Neural progenitor cell (in vitro differentiated cells): ENCODE measurements at regions not wholly inside any gene's neighbourhood (a gene's known extent, or its start where the extent isn't known, plus 50 kb on each side); places are given as distances from the start of the nearest gene placed in this dataset.

Experiments
- DNase-seq: peaks from one replicate; pipeline ENCODE4 v3.0.0-alpha.2; 2016; ENCODE audit warnings: low spot score
- H2AFZ ChIP-seq: fragments of 200-600 bp; sonication (generic); replicated peaks from 2 replicates; pipeline ENCODE4 v1.6.1; 2016; ENCODE audit warnings: antibody characterized with exemption
- H3F3A ChIP-seq: fragments of 200-600 bp; sonication (generic); 2 replicates; pipeline ENCODE4 v1.6.1; 2016; ENCODE audit warnings: antibody characterized with exemption, low read depth
- H3K27ac ChIP-seq: fragments of 200-600 bp; sonication (generic); 2 replicates; pipeline ENCODE4 v1.5.1; 2016; ENCODE audit warnings: mild to moderate bottlenecking
- H3K27me3 ChIP-seq: fragments of 200-600 bp; sonication (generic); 2 replicates; pipeline ENCODE4 v1.6.1; 2016; ENCODE audit warnings: mild to moderate bottlenecking, moderate library complexity
- H3K36me3 ChIP-seq: fragments of 200-600 bp; sonication (generic); 2 replicates; pipeline ENCODE4 v1.5.1; 2016
- H3K4me1 ChIP-seq: fragments of 200-600 bp; sonication (generic); 2 replicates; pipeline ENCODE4 v1.6.1; 2016; ENCODE audit warnings: mixed run types
- H3K4me2 ChIP-seq: fragments of 200-600 bp; sonication (generic); 2 replicates; pipeline ENCODE4 v1.6.1; 2016
- H3K4me3 ChIP-seq: fragments of 200-600 bp; sonication (generic); 2 replicates; pipeline ENCODE4 v1.5.1; 2016
- H3K79me2 ChIP-seq: fragments of 200-600 bp; sonication (generic); 2 replicates; pipeline ENCODE4 v1.6.1; 2016; ENCODE audit warnings: low read depth
- H3K9ac ChIP-seq: fragments of 200-600 bp; sonication (generic); 2 replicates; pipeline ENCODE4 v1.6.1; 2016
- H3K9me3 ChIP-seq: fragments of 200-600 bp; sonication (generic); 2 replicates; pipeline ENCODE4 v1.5.1; 2016; ENCODE audit warnings: low read depth
- H4K20me1 ChIP-seq: fragments of 200-600 bp; sonication (generic); 2 replicates; pipeline ENCODE4 v1.6.1; 2016; ENCODE audit warnings: low read depth
- H3K27ac Mint-ChIP-seq: 3 replicates; pipeline ENCODE4 v1.8.0; 2021; ENCODE audit warnings: mixed read lengths
- H3K27me3 Mint-ChIP-seq: 2 replicates; pipeline ENCODE4 v1.8.0; 2022; ENCODE audit warnings: low read depth, mild to moderate bottlenecking, inconsistent platforms, moderate library complexity, mixed read lengths; ENCODE audit not compliant: insufficient read depth
- H3K36me3 Mint-ChIP-seq: 3 replicates; pipeline ENCODE4 v1.8.0; 2021; ENCODE audit warnings: mixed read lengths
- H3K4me1 Mint-ChIP-seq: 3 replicates; pipeline ENCODE4 v1.8.0; 2021; ENCODE audit warnings: mixed read lengths
- H3K4me3 Mint-ChIP-seq: 3 replicates; pipeline ENCODE4 v1.8.0; 2021; ENCODE audit warnings: mild to moderate bottlenecking, moderate library complexity, mixed read lengths
- H3K9me3 Mint-ChIP-seq: 3 replicates; pipeline ENCODE4 v1.8.0; 2020; ENCODE audit warnings: mixed read lengths
- CTCF ChIP-seq: fragments of 200-600 bp; sonication (generic); IDR thresholded peaks from 2 replicates; pipeline ENCODE4 v1.5.1; 2017; ENCODE audit warnings: antibody characterized with exemption, mild to moderate bottlenecking
- EZH2 ChIP-seq: fragments of 200-600 bp; sonication (generic); IDR thresholded peaks from 2 replicates; pipeline ENCODE4 v1.6.1; 2017; ENCODE audit warnings: antibody characterized with exemption, mild to moderate bottlenecking, moderate library complexity
- EZH2phosphoT487 ChIP-seq: fragments of 200-600 bp; sonication (generic); IDR thresholded peaks from 2 replicates; pipeline ENCODE4 v1.6.1; 2017; ENCODE audit warnings: antibody characterized with exemption

GRCh38 chr14:101408077-101408831 lies 153.0 kb upstream of the DIO3 start:
- Histone ChIP-seq H2AFZ (no peak overlapping the region), H3K27me3 (peaks cover 8% of the 10 kb centered on the region), H3K4me1 (no peaks in the 10 kb centered on the region), H4K20me1 (no peaks in the 10 kb centered on the region), H3K79me2 (no peaks in the 10 kb centered on the region), H3F3A (no peaks in the 10 kb centered on the region), H3K9me3 (no peaks in the 10 kb centered on the region), H3K4me3 (no peak overlapping the region), H3K27ac (no peak overlapping the region), H3K36me3 (no peaks in the 10 kb centered on the region), H3K4me2 (no peak overlapping the region), H3K9ac (no peak overlapping the region)
- no peak for TF ChIP-seq EZH2
- Mint-ChIP-seq H3K27ac (peak overlapping the region; percentile 96), H3K36me3 (no peaks in the 10 kb centered on the region), H3K4me3 (no peak overlapping the region), H3K4me1 (peaks cover 35% of the 10 kb centered on the region), H3K27me3 (peaks cover 10% of the 10 kb centered on the region), H3K9me3 (peaks cover 3% of the 10 kb centered on the region)
- no peak for DNase-seq

GRCh38 chr14:101409006-101409543 lies 152.2 kb upstream of the DIO3 start:
- no peaks in the 10 kb centered on the region for H4K20me1 ChIP-seq
- no peak overlapping the region for H2AFZ ChIP-seq
- DNase-seq = no peak
- Mint-ChIP-seq H3K27me3 (peaks cover 8% of the 10 kb centered on the region), H3K36me3 (no peaks in the 10 kb centered on the region), H3K4me1 (peaks cover 37% of the 10 kb centered on the region), H3K9me3 (peaks cover 3% of the 10 kb centered on the region), H3K4me3 (no peak overlapping the region), H3K27ac (no peak overlapping the region)
- TF ChIP-seq EZH2 (no peak), EZH2phosphoT487 (no peak), CTCF (no peak)
- H3K27me3 ChIP-seq = peaks cover 9% of the 10 kb centered on the region
- no peaks in the 10 kb centered on the region for H3K79me2 ChIP-seq
- no peaks in the 10 kb centered on the region for H3K9me3 ChIP-seq
- H3K36me3 ChIP-seq = no peaks in the 10 kb centered on the region
- no peaks in the 10 kb centered on the region for H3F3A ChIP-seq
- H3K27ac ChIP-seq = no peak overlapping the region
- H3K4me1 ChIP-seq = no peaks in the 10 kb centered on the region
- no peak overlapping the region for H3K4me2 ChIP-seq
- H3K4me3 ChIP-seq = no peak overlapping the region
- no peak overlapping the region for H3K9ac ChIP-seq

GRCh38 chr14:101410126-101410525 lies 151.2 kb upstream of the DIO3 start:
- Histone ChIP-seq H3K4me2 (no peak overlapping the region), H3K9me3 (no peaks in the 10 kb centered on the region), H3K4me1 (no peaks in the 10 kb centered on the region), H2AFZ (no peak overlapping the region), H3K79me2 (no peaks in the 10 kb centered on the region), H3K9ac (no peak overlapping the region), H3K4me3 (no peak overlapping the region), H3K27me3 (peaks cover 9% of the 10 kb centered on the region), H3F3A (no peaks in the 10 kb centered on the region), H3K36me3 (no peaks in the 10 kb centered on the region), H3K27ac (no peak overlapping the region), H4K20me1 (no peaks in the 10 kb centered on the region)
- H3K4me3 Mint-ChIP-seq = no peak overlapping the region
- peaks cover 3% of the 10 kb centered on the region for H3K9me3 Mint-ChIP-seq
- peak overlapping the region; percentile 70 for H3K27ac Mint-ChIP-seq
- H3K4me1 Mint-ChIP-seq = peaks cover 39% of the 10 kb centered on the region
- TF ChIP-seq EZH2 = no peak
- no peak for TF ChIP-seq EZH2phosphoT487
- TF ChIP-seq CTCF = no peak
- H3K36me3 Mint-ChIP-seq = no peaks in the 10 kb centered on the region
- DNase-seq = no peak
- H3K27me3 Mint-ChIP-seq = peaks cover 12% of the 10 kb centered on the region

GRCh38 chr14:101411151-101411550 lies 150.1 kb upstream of the DIO3 start:
- H3K27ac Mint-ChIP-seq = no peak overlapping the region
- no peak overlapping the region for H3K4me3 Mint-ChIP-seq

More at GRCh38 chr14:101411151-101411550, 150.1 kb upstream of the DIO3 start:
- Histone ChIP-seq H3K4me3 (no peak overlapping the region), H3F3A (no peaks in the 10 kb centered on the region), H3K9me3 (no peaks in the 10 kb centered on the region), H2AFZ (no peak overlapping the region), H3K27ac (no peak overlapping the region), H3K36me3 (no peaks in the 10 kb centered on the region), H3K79me2 (no peaks in the 10 kb centered on the region), H4K20me1 (no peaks in the 10 kb centered on the region), H3K4me1 (no peaks in the 10 kb centered on the region), H3K4me2 (no peak overlapping the region), H3K27me3 (peaks cover 9% of the 10 kb centered on the region), H3K9ac (no peak overlapping the region)
- TF ChIP-seq EZH2 (no peak), CTCF (no peak), EZH2phosphoT487 (no peak)
- H3K27me3 Mint-ChIP-seq = peaks cover 12% of the 10 kb centered on the region
- H3K9me3 Mint-ChIP-seq = peaks cover 3% of the 10 kb centered on the region
- H3K4me1 Mint-ChIP-seq = peaks cover 36% of the 10 kb centered on the region
- no peak for DNase-seq
- no peaks in the 10 kb centered on the region for H3K36me3 Mint-ChIP-seq
